ENCODE measurements at regions not wholly inside any gene's neighbourhood (a gene's known extent, or its start where the extent isn't known, plus 50 kb on each side); places are given as distances from the start of the nearest gene placed in this dataset.

DNA sequence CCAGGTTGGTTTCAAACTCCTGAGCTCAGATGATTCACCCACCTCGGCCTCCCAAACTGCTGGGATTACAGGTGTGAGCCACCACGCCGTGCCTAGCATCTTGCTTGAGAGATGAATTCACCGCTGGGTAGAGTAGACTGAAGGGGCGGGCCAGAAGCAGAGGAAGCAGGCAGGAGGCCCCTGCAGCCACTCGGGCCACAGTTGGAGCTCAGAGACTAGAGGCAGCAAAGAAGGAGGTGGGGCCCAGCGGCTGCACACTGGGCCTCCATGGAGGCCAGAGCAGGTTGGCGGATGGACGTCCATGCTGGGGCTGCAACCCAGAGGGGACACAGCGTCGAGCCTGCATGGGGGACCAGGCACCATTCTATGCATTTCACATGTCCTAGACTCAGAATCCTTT is 88.4 kb upstream of the FGF3 start:
- TF ChIP-seq, protein P1, sequence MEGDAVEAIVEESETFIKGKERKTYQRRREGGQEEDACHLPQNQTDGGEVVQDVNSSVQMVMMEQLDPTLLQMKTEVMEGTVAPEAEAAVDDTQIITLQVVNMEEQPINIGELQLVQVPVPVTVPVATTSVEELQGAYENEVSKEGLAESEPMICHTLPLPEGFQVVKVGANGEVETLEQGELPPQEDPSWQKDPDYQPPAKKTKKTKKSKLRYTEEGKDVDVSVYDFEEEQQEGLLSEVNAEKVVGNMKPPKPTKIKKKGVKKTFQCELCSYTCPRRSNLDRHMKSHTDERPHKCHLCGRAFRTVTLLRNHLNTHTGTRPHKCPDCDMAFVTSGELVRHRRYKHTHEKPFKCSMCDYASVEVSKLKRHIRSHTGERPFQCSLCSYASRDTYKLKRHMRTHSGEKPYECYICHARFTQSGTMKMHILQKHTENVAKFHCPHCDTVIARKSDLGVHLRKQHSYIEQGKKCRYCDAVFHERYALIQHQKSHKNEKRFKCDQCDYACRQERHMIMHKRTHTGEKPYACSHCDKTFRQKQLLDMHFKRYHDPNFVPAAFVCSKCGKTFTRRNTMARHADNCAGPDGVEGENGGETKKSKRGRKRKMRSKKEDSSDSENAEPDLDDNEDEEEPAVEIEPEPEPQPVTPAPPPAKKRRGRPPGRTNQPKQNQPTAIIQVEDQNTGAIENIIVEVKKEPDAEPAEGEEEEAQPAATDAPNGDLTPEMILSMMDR (IDR thresholded peaks at IDR 0.05), result no peak
- TF ChIP-seq POLR2A (IDR thresholded peaks at IDR 0.05), result no peak
